GM21423 (cell line): ENCODE measurements at regions not wholly inside any gene's neighbourhood (a gene's known extent, or its start where the extent isn't known, plus 50 kb on each side); places are given as distances from the start of the nearest gene placed in this dataset.

Experiments used
- ATAC-seq: cut with Tn5 transposase; IDR thresholded peaks from one replicate; pipeline ENCODE4 v1.9.1; 2021; ENCODE audit warnings: mild to moderate bottlenecking, moderate library complexity; ENCODE audit not compliant: unreplicated experiment

DNA sequence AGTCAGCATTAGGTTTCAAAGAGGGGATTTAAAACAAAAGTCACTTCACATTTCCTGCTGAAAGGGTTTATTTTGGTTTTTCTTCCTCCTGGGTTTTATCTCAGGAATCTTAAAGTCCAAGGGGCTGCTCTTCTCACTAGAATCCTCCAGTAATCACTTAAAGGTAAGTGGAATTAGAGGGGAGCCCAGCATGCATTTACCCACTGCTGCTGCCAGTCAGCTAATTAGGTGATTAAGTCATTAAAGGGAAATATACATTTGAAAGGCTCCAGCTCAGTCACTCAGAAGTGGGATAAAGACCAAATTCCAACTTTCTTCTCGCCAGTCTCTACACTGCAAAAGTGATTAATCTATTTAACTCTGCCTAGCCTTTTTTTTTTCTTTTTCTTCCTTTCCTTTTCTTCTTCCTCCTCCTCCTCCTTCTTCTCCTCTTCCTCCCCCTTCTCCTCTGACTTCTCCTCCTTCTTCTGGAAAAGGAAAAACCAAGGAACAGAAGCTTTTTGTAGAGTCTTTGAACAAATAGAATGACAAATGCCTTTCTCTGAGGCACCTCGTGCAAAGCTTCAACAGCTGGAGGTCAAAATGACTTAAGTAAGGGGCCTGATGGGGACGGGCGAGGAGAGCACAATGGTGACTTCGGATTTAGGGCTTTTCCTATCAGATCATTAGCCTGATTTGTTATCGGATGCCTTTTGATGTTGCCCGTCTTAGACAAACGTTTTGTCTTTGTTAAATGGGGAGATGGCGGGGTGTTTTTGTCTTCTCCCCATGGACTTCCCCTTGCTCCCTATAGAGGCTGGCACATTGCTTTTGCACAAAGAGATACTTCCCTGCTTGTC is 617.6 kb downstream of the IRX1 start:
- ATAC-seq, result no peak

DNA sequence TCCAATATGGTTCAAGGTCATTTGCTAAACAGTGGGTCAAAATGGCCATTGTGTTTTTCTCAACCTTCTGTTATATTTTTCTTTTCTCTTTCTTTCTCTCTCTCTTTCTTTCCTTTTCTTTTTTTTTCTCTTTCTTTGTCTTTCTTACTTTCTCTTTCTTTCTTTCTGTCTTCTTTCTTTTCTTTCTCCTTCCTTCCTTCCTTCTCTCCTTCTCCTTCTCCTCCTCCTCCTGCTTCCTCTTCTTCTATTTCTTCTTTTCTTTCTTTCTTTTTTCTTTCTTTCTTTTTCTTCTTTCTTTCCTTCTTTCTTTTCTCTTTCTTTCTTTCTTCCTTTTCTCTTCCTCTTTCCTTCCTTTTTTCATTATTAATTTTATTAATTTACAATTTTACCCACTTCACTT is 619.5 kb downstream of the IRX1 start:
- ATAC-seq, result no peak

DNA sequence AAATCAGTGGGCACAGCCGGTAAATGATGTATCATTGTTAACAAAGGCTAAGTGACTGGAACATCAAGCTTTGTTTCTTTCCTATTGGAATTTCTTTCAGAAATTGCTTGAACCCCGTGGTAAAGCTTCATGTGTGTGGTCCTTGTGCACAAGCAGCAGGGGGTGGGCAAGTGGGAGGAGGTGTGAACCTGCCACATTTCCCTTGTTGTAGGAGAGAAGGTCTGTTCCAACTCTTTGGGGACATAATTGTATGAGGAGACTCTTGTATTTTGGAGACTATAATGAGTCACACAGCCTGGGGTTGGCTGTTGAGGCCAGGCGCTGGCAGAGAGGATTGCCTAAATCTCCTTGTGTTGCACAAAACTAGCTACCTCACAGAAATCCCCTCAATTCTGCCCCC is 620.5 kb downstream of the IRX1 start:
- no peak for ATAC-seq

DNA sequence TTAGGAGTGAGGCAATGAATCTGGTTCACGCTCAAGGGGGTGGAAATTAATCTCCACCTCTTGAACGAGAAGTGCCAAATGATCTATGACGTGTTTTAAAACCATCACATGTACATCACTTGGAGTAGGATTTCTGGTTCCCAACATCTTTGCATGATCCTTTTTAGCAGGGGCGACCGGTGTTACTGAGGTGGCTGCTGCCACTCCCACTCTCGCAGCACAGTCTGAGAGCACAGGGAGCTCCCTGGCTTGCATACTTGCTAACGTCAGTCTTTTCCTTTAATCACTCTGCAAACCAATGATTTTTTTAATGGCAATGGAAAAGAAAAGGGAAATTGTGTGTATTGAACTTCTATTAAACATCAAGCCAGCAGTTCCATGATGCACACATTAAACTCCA is 624.4 kb downstream of the IRX1 start:
- no peak for ATAC-seq

DNA sequence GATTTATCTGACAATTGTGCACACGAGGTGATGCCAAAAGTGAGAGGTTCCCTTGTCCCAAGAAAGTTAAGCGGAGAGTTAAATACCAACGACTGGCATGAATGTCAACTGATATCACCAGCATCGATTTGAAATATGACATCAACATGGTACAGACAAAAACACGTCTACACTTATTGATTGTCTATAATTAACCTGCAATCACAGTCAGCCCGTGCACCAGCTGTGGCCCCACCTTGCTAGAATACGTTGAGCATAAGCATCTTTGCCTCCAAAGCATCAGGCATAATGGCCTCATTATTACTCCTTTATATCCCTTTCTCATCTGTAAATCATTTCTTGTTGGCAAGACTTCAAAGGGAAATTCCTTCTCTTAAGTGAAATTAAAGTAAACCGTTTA is 625.4 kb downstream of the IRX1 start:
- no peak for ATAC-seq

DNA sequence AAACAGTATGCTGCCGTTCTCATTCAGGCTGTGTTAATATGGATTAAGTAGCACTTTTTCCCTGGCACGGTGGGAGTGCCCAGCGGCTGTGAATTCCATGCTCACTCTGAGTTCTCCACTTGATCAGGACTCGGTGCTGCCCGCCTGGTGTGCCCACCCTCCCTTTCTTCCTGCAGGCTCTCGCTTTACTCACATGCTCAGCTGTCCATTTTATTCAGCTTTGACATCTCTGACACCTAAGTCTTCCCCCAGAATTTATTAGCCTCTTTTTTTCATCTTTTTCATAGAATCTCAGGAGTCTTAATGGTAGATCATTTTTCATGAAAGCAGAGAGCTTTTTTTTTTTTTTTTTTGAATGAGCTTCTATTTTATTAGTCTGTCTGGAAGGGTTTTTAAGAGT is 626.5 kb downstream of the IRX1 start:
- no peak for ATAC-seq

DNA sequence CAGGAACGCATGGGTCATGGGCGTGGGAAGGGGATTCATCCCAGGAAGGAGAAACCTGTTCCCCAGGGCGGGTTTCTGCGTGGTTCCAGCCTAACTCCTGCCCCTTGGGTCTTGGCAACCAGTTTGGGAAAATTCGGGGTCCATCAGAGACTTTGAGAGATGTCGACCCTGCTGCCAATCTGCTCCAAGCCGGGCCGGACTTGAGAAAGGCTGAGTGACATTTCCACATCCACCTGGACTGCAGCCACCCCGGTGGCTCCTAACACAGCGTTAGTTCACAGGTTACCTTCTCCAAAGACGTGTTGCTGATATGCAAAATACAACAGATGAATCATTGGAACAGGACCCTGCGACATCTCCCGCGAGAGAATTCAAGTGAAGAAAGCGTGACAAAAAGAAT is 627.2 kb downstream of the IRX1 start:
- no peak for ATAC-seq

DNA sequence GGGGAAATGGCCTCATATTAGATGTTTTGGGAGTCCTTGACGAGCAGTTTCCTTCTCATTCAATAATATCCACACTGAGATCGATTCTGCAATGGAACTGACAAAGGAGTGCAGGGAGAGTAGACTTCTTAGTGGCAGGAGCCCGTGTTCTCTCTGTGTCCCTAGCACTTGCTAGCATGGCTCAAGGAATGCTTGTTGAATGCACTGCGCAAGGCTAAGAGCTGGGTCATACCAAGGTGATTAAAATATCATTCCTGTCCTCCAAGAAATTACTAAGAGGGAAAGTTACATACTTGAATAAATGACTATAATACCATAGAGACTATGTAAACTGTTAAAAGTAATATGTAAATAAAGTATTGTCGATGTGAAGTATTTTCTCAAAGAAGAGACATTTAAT is 630.1 kb downstream of the IRX1 start:
- ATAC-seq, result no peak

DNA sequence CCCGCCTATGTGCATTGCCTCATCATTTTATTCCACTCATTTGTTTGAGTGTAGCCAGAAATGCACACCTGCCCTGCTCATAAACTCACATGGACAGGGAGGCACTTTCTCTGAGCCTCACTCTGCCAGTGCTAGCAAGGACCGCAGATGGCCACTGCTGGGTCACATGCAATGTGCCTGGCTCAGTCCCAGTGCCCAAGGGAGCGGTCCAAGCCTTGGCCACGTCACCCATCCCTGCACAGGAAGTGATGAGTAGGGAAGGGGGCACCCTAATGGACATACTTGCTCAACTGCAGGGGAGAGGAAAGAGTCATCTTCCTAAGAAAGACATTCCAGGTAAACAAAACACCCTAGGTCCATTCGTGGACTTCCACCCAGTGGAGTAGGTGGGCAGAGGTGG is 630.9 kb downstream of the IRX1 start:
- no peak for ATAC-seq

DNA sequence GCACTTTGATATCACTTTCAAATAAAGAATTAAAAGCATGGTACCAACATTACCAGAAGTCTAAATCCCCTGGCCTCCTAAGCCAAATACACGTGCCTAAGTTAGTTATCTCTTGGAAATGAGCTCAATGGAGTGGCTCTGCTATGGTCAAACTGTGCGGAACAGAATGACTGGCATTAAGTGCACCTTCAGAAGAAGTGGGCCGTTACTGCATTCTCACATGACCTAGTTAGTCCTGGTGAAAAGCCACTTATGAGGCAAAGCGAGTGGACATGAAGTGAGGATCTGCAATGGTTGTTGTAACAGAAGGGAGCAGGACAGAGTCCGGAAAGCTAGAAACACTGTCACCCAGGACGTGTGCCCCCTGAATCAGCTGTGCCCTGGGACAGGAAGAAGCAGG is 633.1 kb downstream of the IRX1 start:
- ATAC-seq, result no peak

DNA sequence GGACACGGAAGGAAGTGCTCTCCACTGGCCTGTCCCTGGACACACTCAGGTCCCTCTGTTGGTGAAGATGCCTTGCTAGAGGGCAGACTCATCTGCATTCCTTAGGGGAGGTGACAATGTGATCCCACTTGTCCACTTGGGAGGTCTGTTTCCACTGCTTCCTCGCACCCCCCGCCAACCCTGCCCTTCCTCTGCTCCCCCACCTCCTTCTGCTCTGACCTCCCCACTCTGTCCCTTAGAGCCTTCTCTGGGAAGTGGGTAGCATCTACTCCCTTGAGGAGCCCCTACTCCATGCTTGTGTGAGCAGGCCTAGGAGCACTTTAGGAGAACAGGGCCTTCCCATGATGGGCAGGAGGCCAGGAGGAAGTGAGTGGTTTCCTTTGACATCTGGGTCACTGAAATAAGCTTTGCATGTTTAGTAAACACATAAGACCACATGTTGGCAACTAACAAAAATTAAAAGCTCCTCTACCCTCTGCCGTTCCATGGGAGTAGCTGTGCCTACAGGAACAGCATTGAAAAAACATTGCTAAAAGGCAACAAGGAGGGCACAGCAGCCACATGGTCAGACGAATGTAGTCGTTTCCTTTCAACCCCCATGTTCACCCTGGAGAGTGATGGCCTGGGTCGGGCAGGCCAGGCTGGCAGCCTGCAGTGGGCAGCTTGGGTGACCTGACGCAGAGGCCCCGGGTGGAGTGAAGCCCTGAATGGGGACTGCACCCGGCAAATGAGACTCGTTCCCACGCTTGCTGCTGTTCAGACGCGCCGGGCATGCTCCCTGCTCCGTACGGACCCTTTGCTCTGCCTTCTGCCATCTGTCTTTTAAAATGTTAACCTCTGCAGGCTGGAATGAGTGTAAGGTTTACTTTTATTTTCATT is 634.0 kb downstream of the IRX1 start:
- no peak for ATAC-seq

DNA sequence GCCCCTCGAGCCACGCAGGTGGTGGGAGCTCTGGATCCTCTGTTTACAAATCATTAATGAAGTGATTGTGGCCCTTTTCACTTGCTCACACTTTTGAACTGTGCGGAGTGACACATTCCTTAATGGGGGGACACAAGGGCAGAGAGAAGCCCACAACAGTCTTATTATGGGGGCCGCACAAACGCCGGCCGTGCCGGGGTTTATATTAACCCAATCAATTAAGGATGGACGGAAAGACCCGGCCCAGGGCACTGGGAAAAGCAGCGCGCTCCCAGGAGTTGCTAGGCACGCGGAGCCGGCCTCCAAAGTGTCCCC is 634.8 kb downstream of the IRX1 start:
- ATAC-seq, result no peak

DNA sequence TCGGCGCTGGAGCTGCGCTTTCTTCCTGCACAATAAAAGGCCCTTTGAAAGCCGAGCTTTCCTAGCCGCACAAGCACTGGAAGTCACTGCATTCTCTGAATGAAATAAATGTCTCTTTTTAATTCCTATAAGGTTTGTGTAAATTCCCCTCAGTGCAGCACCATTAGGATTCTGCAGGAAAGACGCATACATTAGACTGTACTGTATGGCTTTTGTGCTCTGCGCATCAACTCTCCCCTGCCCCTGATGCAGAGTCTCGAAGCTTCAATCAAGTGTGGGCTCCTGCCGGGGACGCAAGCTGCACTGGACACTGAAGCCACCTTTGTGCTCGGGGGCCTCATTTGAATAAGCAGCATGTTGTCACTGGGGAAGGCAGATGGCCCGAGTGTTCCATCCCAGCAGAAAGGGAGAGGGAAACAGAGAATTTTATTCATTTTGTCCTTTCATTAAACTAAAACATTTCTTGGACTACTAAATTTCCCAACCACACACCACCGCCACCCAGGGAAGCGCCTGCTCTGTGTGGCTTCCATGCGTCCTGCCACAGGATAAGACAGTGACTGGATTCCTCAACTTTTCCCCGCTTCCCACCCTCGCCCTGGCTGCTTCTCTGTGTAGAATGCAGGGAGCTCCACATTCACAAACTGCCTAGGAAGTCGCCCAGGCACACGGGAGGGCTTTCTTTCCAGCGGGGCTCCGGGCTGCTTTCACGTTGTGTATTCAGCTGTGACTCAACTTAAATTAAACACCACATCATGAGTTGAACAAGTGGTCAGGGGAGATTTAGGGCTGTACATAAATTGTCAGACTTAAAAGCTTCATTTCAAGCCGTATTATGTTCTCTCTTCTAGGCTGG is 635.4 kb downstream of the IRX1 start:
- no peak for ATAC-seq

DNA sequence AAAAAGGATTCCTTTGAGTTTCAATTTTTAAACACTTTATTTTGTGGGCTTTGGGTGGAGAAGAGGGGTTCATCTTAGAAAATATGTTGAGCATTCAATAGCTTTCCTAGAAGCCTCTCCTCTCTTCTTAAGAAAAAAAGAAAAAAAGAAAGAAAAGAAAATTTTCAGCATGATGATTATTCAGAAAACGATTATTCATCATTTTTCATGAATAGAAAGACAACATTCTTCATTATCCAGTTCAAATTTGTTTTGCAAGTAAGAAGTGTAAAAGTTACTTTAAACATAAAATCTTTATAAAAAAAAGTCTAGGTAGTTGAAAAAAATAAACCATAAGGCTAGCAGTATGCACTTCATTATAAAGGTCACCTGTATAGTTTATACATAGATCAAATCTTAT is 636.5 kb downstream of the IRX1 start:
- no peak for ATAC-seq

DNA sequence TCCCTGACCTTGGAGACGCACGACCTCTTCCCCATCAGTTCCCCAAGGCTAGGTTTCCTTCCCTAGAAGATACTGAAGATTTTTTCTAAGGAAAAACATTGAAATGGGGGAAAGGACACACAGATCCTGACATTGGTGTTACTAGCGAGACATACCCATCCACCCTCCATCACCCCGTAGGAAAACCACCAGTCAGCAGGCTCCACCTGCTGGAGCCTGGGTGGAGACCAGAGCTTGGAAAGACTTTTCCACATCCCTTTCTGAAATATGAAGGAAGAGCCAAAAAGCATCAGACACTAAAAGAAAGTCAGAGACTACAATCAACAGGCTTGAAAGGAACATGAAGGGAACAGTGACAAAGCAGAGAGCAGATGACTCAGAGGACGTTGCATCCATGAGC is 638.0 kb downstream of the IRX1 start:
- ATAC-seq, result no peak

DNA sequence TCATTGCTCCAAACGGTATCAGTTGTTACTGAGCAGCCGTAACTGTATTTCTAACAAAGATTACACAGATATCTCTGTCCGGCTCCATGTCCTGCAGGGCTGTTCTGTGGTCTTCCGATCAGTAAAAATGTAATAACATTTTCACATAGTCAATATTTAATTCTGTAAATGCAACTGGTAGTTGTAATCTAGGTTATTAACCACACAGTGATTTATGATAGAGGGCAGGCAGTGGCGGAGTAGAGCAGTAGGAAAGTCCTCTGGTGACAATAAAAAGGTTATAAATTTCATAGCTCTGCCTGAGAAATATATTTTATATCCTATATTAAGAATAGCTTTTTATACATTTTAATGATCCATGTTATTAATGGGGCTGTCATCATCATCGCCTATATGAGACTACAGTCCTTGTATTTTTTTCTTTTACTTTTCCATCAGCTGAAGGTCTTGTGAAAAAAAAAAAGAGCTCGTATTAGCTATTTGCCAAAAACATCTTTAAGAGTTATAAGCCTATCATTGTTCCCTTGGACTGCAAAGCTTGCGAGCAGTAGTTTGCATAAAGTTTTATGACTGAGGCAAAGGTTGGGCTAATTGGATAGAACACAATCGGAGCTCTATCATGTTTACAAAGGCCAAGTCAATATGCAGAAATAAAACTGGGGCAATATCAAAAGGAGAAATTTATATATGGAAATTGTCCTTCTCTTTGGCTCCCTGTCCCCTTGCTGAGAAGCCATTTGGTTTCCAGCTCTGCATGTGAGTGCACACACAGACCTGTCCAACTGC is 648.0 kb downstream of the IRX1 start:
- ATAC-seq, result no peak

DNA sequence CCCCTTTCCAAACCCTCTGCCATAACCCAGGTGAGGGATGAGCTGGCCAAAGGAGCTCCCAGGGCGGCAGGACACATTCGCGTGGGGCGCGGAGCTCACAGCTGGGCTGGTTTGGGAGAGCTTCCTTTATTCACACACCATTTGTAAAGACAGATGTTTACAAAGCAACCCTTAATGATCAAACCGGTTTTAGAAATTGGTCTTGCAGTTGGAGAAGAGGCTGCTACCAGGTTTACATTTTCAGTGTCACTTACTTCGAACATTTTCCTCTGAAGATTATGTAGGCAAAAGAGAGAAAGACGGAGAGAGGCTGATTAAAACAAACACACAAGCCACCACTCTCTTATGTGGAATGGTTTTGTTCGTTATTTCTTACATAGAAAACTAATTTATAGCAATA is 648.7 kb downstream of the IRX1 start:
- ATAC-seq, result no peak

DNA sequence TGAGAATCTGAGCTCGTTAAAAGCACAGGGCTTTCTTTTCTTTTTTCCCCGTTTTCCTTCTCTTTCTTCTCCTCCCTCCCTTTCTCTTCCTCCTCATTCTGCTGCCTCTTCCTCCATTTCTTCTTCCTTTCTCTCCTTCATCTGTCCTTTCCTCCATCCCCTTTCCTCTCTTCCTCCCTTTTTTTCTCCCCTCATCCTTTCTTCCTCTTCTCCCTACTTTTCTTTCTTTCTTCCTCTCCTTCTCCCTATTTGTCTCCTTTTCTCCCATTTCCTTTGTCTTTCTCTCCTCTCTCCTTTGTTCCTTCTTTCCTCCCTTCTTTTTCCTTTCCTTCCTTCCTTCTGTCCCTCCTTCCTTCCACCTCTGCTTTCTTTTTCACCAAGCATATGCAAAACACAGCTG is 649.4 kb downstream of the IRX1 start:
- no peak for ATAC-seq

DNA sequence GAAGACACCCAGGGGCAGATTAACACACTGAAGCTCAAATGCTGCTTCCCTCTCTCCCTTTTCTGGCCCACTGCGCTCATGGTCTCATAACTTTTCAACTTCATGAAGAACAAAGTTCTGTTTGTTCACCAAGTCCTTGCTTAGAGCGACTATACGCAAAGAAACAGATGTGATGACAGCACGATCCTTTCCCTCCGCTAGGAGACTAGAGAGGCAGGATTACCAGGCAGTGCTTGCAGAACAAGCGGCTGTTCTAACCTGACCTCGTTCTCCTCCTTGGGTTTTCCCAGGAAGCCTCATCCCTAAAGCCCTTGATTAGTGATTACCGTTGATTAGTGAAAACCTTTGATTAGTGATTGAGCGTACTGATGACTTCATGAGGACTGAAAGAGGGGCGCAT is 649.9 kb downstream of the IRX1 start:
- no peak for ATAC-seq

DNA sequence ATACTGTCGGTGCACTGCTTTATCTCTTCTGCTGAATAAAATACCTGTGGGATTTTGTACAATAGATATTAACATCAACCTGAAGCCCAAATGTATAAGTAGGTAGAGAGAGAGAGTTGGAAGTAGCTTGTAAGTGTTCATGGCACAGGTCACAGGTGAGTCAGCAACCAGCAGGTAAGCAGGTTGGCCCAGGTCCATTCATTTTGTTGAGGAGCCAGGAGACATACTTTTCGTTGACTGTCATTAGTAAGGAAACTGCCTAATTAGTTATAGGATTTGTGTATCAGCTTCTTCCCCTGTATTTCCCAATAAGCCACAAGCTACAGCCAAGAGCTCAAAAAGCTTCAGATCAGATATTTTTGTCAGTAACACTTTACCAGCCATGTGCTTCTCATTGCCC is 650.8 kb downstream of the IRX1 start:
- no peak for ATAC-seq

DNA sequence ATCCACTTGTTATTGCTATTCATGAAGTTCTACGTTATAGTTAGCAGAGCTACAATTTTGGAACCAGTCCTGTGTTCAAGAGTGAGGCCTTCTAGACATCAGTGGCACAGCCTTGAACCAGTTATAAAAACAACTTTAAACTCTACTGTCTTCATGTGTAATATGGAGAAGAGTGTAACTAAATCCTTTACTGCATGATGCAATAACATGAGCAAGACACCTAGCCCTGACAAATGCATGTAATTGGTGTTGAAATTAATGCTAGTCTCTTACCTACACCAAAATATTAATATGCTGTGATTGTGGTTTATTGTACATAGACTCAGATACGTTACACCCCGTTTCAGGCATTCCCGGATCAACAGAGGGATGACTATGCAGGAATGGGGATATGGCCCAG is 654.6 kb downstream of the IRX1 start:
- no peak for ATAC-seq
